OCI-LY7 (cell line): ENCODE measurements at regions not wholly inside any gene's neighbourhood (a gene's known extent, or its start where the extent isn't known, plus 50 kb on each side); places are given as distances from the start of the nearest gene placed in this dataset.

Experiments
- BruUV-seq: library from RNA; stranded (reverse); fragments of 400-500 nt; replicated peaks from 2 replicates; lab custom pipeline; 2021; lab: Mats Ljungman, UMichigan
- CTCF ChIA-PET: fragments of 300-600 bp; sonication (Branson Sonifier 250); formaldehyde crosslinking; loops from one replicate; lab custom pipeline; 2022; ENCODE audit warnings: antibody characterized with exemption; ENCODE audit not compliant: unreplicated experiment; lab: Charles Lee
- POLR2A ChIA-PET: fragments of 300-600 bp; sonication (Branson Sonifier 250); formaldehyde crosslinking; loops from one replicate; lab custom pipeline; 2022; ENCODE audit warnings: antibody characterized with exemption; lab: Charles Lee
- DNase-seq: peaks from one replicate; pipeline ENCODE4 v3.0.0-alpha.2; 2015; ENCODE audit warnings: low spot score
- H2AFZ ChIP-seq: fragments of 200-600 bp; sonication (generic), shearing (Covaris generic); 2 replicates; pipeline ENCODE4 v1.6.1; 2014; ENCODE audit warnings: mild to moderate bottlenecking, antibody characterized with exemption, low read length, moderate library complexity
- H3K27ac ChIP-seq: fragments of 200-600 bp; sonication (generic); 2 replicates; pipeline ENCODE4 v1.5.1; 2014; ENCODE audit warnings: mixed run types, low read depth, mild to moderate bottlenecking, moderate library complexity, low read length, inconsistent platforms; ENCODE audit not compliant: poor library complexity, severe bottlenecking
- H3K36me3 ChIP-seq: fragments of 200-600 bp; sonication (generic); 2 replicates; pipeline ENCODE4 v1.6.1; 2014; ENCODE audit warnings: mild to moderate bottlenecking, antibody characterized with exemption, low read length, moderate library complexity, mixed read lengths; ENCODE audit not compliant: insufficient read depth
- H3K4me1 ChIP-seq: fragments of 200-600 bp; sonication (generic); 2 replicates; pipeline ENCODE4 v1.5.1; 2014; ENCODE audit warnings: mild to moderate bottlenecking, low read length; ENCODE audit not compliant: insufficient read depth, poor library complexity, severe bottlenecking
- H3K4me2 ChIP-seq: fragments of 200-600 bp; sonication (generic); 2 replicates; pipeline ENCODE4 v1.6.1; 2014; ENCODE audit warnings: mild to moderate bottlenecking, low read length
- H3K4me3 ChIP-seq: fragments of 200-600 bp; sonication (generic); 2 replicates; pipeline ENCODE4 v1.5.1; 2014; ENCODE audit warnings: mild to moderate bottlenecking, low read depth, low read length; ENCODE audit not compliant: poor library complexity, severe bottlenecking
- H3K79me2 ChIP-seq: fragments of 200-600 bp; sonication (generic); 2 replicates; pipeline ENCODE4 v1.6.1; 2016; ENCODE audit warnings: low read depth, mild to moderate bottlenecking, low read length, moderate library complexity, mixed read lengths; ENCODE audit not compliant: insufficient read depth
- H3K9me2 ChIP-seq: fragments of 200-600 bp; sonication (generic); 2 replicates; pipeline ENCODE4 v1.6.1; 2016; ENCODE audit warnings: mild to moderate bottlenecking, low read length, mixed read lengths; ENCODE audit not compliant: insufficient read depth
- H3K9me3 ChIP-seq: fragments of 200-600 bp; sonication (generic); 2 replicates; pipeline ENCODE4 v1.6.1; 2014; ENCODE audit warnings: mild to moderate bottlenecking, mixed run types, low read length, mixed read lengths
- H4K20me1 ChIP-seq: fragments of 200-600 bp; sonication (generic); 2 replicates; pipeline ENCODE4 v1.6.1; 2014; ENCODE audit warnings: mild to moderate bottlenecking, antibody characterized with exemption, low read length, moderate library complexity, mixed read lengths; ENCODE audit not compliant: insufficient read depth
- CTCF ChIP-seq: fragments of 200-600 bp; sonication (generic); conservative IDR thresholded peaks from 2 replicates; pipeline ENCODE4 v1.5.1; 2014; ENCODE audit warnings: mild to moderate bottlenecking, antibody characterized with exemption, low read length, moderate library complexity, mixed read lengths
- EZH2phosphoT487 ChIP-seq: fragments of 200-600 bp; sonication (generic); IDR thresholded peaks from 2 replicates; pipeline ENCODE4 v1.6.1; 2018; ENCODE audit warnings: low read depth, borderline replicate concordance, mild to moderate bottlenecking, mixed run types, antibody characterized with exemption, low read length, moderate library complexity, mixed read lengths
- intact Hi-C: fragments of 100-400 bp; cut with micrococcal nuclease; formaldehyde crosslinking; loops from one replicate; pipeline ENCODE4 v1.10.0; 2022; ENCODE audit not compliant: unreplicated experiment

- POLR2A ChIA-PET: no interaction called here
- TF ChIP-seq CTCF: no peak
- TF ChIP-seq EZH2phosphoT487: no peak
- no peak for DNase-seq
- no peaks in the 10 kb centered on the region for H3K9me2 ChIP-seq
- H3K27ac ChIP-seq: no peak overlapping the region
- no peaks in the 10 kb centered on the region for H3K9me3 ChIP-seq
- no peak overlapping the region for H3K4me2 ChIP-seq
- no TSS peak for BruUV-seq
- no peaks in the 10 kb centered on the region for H3K79me2 ChIP-seq
- no peak overlapping the region for H2AFZ ChIP-seq
- intact Hi-C loops: no loop called here
- CTCF ChIA-PET: no interaction called here
- no peaks in the 10 kb centered on the region for H3K36me3 ChIP-seq
- no peaks in the 10 kb centered on the region for H3K4me1 ChIP-seq
- H3K4me3 ChIP-seq: no peak overlapping the region
- no peaks in the 10 kb centered on the region for H4K20me1 ChIP-seq
Measured at GRCh38 chr2:14716319-14716718, 83.8 kb downstream of the LRATD1 start.

GRCh38 chr2:14717131-14717530, 84.6 kb downstream of the LRATD1 start:
- ChIA-PET CTCF (no interaction called here), POLR2A (interaction anchor here (0.7 kb wide), 1 partner anchor 1708 kb away, joined by 3 read pairs; no protein-coding TSS in a partner anchor)
- TF ChIP-seq EZH2phosphoT487: no peak
- TF ChIP-seq CTCF: no peak
- Histone ChIP-seq H3K79me2 (no peaks in the 10 kb centered on the region), H3K4me2 (no peak overlapping the region), H3K9me2 (no peaks in the 10 kb centered on the region), H3K27ac (no peak overlapping the region), H3K4me1 (no peaks in the 10 kb centered on the region), H2AFZ (no peak overlapping the region), H3K36me3 (no peaks in the 10 kb centered on the region), H4K20me1 (no peaks in the 10 kb centered on the region), H3K4me3 (no peak overlapping the region), H3K9me3 (no peaks in the 10 kb centered on the region)
- no TSS peak for BruUV-seq
- intact Hi-C loops: no loop called here
- DNase-seq: no peak

GRCh38 chr2:14720319-14720718, 87.8 kb downstream of the LRATD1 start:
- Histone ChIP-seq H3K79me2 (no peaks in the 10 kb centered on the region), H3K4me1 (no peaks in the 10 kb centered on the region), H3K9me3 (no peaks in the 10 kb centered on the region), H3K4me2 (no peak overlapping the region), H4K20me1 (no peaks in the 10 kb centered on the region), H3K27ac (no peak overlapping the region), H3K9me2 (no peaks in the 10 kb centered on the region), H3K36me3 (no peaks in the 10 kb centered on the region), H2AFZ (no peak overlapping the region), H3K4me3 (no peak overlapping the region)
- TF ChIP-seq EZH2phosphoT487 (no peak), CTCF (no peak)
- intact Hi-C loops: no loop called here
- ChIA-PET POLR2A (no interaction called here), CTCF (no interaction called here)
- no TSS peak for BruUV-seq
- no peak for DNase-seq
